SJCRH30 (cell line): ENCODE measurements at regions not wholly inside any gene's neighbourhood (a gene's known extent, or its start where the extent isn't known, plus 50 kb on each side); places are given as distances from the start of the nearest gene placed in this dataset.
A peak's percentile ranks its signal among the peaks of the same experiment; 100 is the strongest.
"Not testable (repeated sequence)": the region's sequence is repeated elsewhere in the genome, so short reads cannot be mapped to it uniquely, and the experiment has no call there.

Experiments used
- DNase-seq, 2 experiments: peaks; one replicate each; pipeline ENCODE4 v3.0.0-alpha.2; 2015 to 2020
- H3K27ac ChIP-seq: fragments of 250-450 bp; sonication (Bioruptor Pico); 2 replicates; pipeline ENCODE4 v1.5.1; 2020; ENCODE audit warnings: mild to moderate bottlenecking, moderate library complexity
- H3K27me3 ChIP-seq: fragments of 250-450 bp; sonication (Bioruptor Pico); 2 replicates; pipeline ENCODE4 v1.5.1; 2020; ENCODE audit warnings: mild to moderate bottlenecking, moderate library complexity
- H3K36me3 ChIP-seq: fragments of 250-450 bp; sonication (Bioruptor Pico); 2 replicates; pipeline ENCODE4 v1.5.1; 2020; ENCODE audit warnings: mild to moderate bottlenecking, moderate library complexity
- H3K4me1 ChIP-seq: fragments of 250-450 bp; sonication (Bioruptor Pico); 2 replicates; pipeline ENCODE4 v1.5.1; 2020; ENCODE audit warnings: mild to moderate bottlenecking, moderate library complexity
- H3K4me3 ChIP-seq: fragments of 250-450 bp; sonication (Bioruptor Pico); 2 replicates; pipeline ENCODE4 v1.5.1; 2020; ENCODE audit warnings: mild to moderate bottlenecking, moderate library complexity
- H3K9me3 ChIP-seq: fragments of 250-450 bp; sonication (Bioruptor Pico); replicated peaks from 2 replicates; pipeline ENCODE4 v1.5.1; 2020; ENCODE audit warnings: mild to moderate bottlenecking, moderate library complexity

DNA sequence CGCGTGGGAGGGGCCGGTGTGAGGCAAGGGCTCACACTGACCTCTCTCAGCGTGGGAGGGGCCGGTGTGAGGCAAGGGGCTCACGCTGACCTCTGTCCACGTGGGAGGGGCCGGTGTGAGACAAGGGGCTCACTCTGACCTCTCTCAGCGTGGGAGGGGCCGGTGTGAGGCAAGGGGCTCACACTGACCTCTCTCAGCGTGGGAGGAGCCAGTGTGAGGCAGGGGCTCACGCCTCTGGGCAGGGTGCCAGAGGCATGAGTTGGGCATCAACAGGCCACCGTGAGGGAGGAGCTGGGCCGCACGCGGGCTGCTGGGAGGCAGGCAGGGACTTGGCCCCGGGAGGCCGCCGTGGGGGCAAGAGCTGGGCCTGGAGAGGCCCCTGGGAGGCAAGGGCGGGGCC is 91.0 kb downstream of the PLPP2 start:
- H3K27me3 ChIP-seq, H3K36me3 ChIP-seq, H3K9me3 ChIP-seq, H3K27ac ChIP-seq, H3K4me1 ChIP-seq, H3K4me3 ChIP-seq: not testable (repeated sequence)
- peak in 1 of 2 experiments; percentile 1 for DNase-seq
